Activated CD4-positive, alpha-beta T cell treated with anti-CD3 and anti-CD28 coated beads, Interleukin-2, amount 10 ng/mL, durations not matched to agents 7 days and 5 days (primary cell): ENCODE measurements at regions not wholly inside any gene's neighbourhood (a gene's known extent, or its start where the extent isn't known, plus 50 kb on each side); places are given as distances from the start of the nearest gene placed in this dataset.

ENCODE experiments used
- CTCF ChIA-PET: fragments of 350-600 bp; sonication (Branson Sonifier 250); formaldehyde crosslinking; loops from one replicate; lab custom pipeline; 2021; ENCODE audit warnings: antibody characterized with exemption; lab: Charles Lee
- POLR2A ChIA-PET: fragments of 350-600 bp; sonication (Branson Sonifier 250); formaldehyde crosslinking; loops from one replicate; lab custom pipeline; 2021; ENCODE audit warnings: antibody characterized with exemption; lab: Charles Lee
- DNase-seq: peaks from one replicate; pipeline ENCODE4 v3.0.0-alpha.2; 2020
- H3K27ac Mint-ChIP-seq: one replicate; pipeline ENCODE4 v1.8.0; 2021; ENCODE audit warnings: mild to moderate bottlenecking, moderate library complexity, mixed read lengths
- H3K27me3 Mint-ChIP-seq: one replicate; pipeline ENCODE4 v1.8.0; 2021; ENCODE audit warnings: mixed read lengths
- H3K36me3 Mint-ChIP-seq: one replicate; pipeline ENCODE4 v1.8.0; 2021; ENCODE audit warnings: low read depth, mixed read lengths
- H3K4me1 Mint-ChIP-seq: one replicate; pipeline ENCODE4 v1.8.0; 2021; ENCODE audit warnings: mixed read lengths
- H3K4me3 Mint-ChIP-seq: one replicate; pipeline ENCODE4 v1.8.0; 2021; ENCODE audit warnings: mild to moderate bottlenecking, moderate library complexity, mixed read lengths
- H3K9me3 Mint-ChIP-seq: one replicate; pipeline ENCODE4 v1.8.0; 2021; ENCODE audit warnings: mixed read lengths

- DNase-seq, result no peak
- Mint-ChIP-seq H3K27me3 (peaks cover 23% of the 10 kb centered on the region), H3K27ac (no peak overlapping the region), H3K4me3 (no peak overlapping the region), H3K4me1 (peaks cover 7% of the 10 kb centered on the region), H3K9me3 (no peaks in the 10 kb centered on the region), H3K36me3 (no peaks in the 10 kb centered on the region)
- CTCF ChIA-PET, result no interaction called here
- POLR2A ChIA-PET, result no interaction called here
Measured at GRCh38 chr12:115452751-115453281, 768.8 kb upstream of the TBX3 start.

- ChIA-PET POLR2A (no interaction called here), CTCF (no interaction called here)
- Mint-ChIP-seq H3K27ac (no peak overlapping the region), H3K9me3 (no peaks in the 10 kb centered on the region), H3K36me3 (no peaks in the 10 kb centered on the region), H3K4me3 (no peak overlapping the region), H3K27me3 (peaks cover 23% of the 10 kb centered on the region), H3K4me1 (peaks cover 7% of the 10 kb centered on the region)
- no peak for DNase-seq
Measured at GRCh38 chr12:115451780-115452736, 768.1 kb upstream of the TBX3 start.

- DNase-seq, result no peak
- ChIA-PET POLR2A (no interaction called here), CTCF (no interaction called here)
- Mint-ChIP-seq H3K4me3 (no peak overlapping the region), H3K9me3 (no peaks in the 10 kb centered on the region), H3K27me3 (peaks cover 23% of the 10 kb centered on the region), H3K27ac (no peak overlapping the region), H3K4me1 (peaks cover 7% of the 10 kb centered on the region), H3K36me3 (no peaks in the 10 kb centered on the region)
Measured at GRCh38 chr12:115451151-115451779, 767.3 kb upstream of the TBX3 start.

GRCh38 chr12:115450710-115451109, 766.7 kb upstream of the TBX3 start:
- ChIA-PET CTCF (no interaction called here), POLR2A (no interaction called here)
- Mint-ChIP-seq H3K4me3 (no peak overlapping the region), H3K27ac (no peak overlapping the region), H3K27me3 (peaks cover 23% of the 10 kb centered on the region), H3K9me3 (no peaks in the 10 kb centered on the region), H3K36me3 (no peaks in the 10 kb centered on the region), H3K4me1 (peaks cover 7% of the 10 kb centered on the region)
- no peak for DNase-seq

GRCh38 chr12:115450017-115450416, 766.0 kb upstream of the TBX3 start:
- no peaks in the 10 kb centered on the region for H3K36me3 Mint-ChIP-seq
- H3K27ac Mint-ChIP-seq, result no peak overlapping the region
- H3K4me3 Mint-ChIP-seq, result no peak overlapping the region
- H3K27me3 Mint-ChIP-seq, result peaks cover 23% of the 10 kb centered on the region
- no peaks in the 10 kb centered on the region for H3K9me3 Mint-ChIP-seq
- no peak for DNase-seq
- CTCF ChIA-PET, result no interaction called here
- H3K4me1 Mint-ChIP-seq, result peaks cover 7% of the 10 kb centered on the region
- POLR2A ChIA-PET, result no interaction called here

- CTCF ChIA-PET, result no interaction called here
- Mint-ChIP-seq H3K36me3 (no peaks in the 10 kb centered on the region), H3K27ac (no peak overlapping the region), H3K27me3 (peaks cover 23% of the 10 kb centered on the region), H3K9me3 (no peaks in the 10 kb centered on the region), H3K4me3 (no peak overlapping the region), H3K4me1 (peaks cover 7% of the 10 kb centered on the region)
- POLR2A ChIA-PET, result no interaction called here
- DNase-seq, result no peak
Measured at GRCh38 chr12:115449526-115449925, 765.6 kb upstream of the TBX3 start.

- H3K27me3 Mint-ChIP-seq, result no peaks in the 10 kb centered on the region
- CTCF ChIA-PET, result no interaction called here
Measured at GRCh38 chr12:115444346-115444745, 760.4 kb upstream of the TBX3 start.

GRCh38 chr12:115443351-115443938, 759.5 kb upstream of the TBX3 start:
- Mint-ChIP-seq H3K36me3 (no peaks in the 10 kb centered on the region), H3K4me3 (no peak overlapping the region)
- CTCF ChIA-PET, result no interaction called here

More at GRCh38 chr12:115444346-115444745, 760.4 kb upstream of the TBX3 start:
- Mint-ChIP-seq H3K4me1 (no peaks in the 10 kb centered on the region), H3K9me3 (no peaks in the 10 kb centered on the region), H3K4me3 (no peak overlapping the region), H3K36me3 (no peaks in the 10 kb centered on the region), H3K27ac (no peak overlapping the region)
- no peak for DNase-seq
- POLR2A ChIA-PET, result no interaction called here

GRCh38 chr12:115440438-115440837, 756.5 kb upstream of the TBX3 start:
- Mint-ChIP-seq H3K4me1 (no peaks in the 10 kb centered on the region), H3K9me3 (peaks cover 7% of the 10 kb centered on the region), H3K27me3 (no peaks in the 10 kb centered on the region), H3K36me3 (no peaks in the 10 kb centered on the region), H3K27ac (no peak overlapping the region), H3K4me3 (no peak overlapping the region)
- ChIA-PET CTCF (no interaction called here), POLR2A (no interaction called here)
- no peak for DNase-seq

More at GRCh38 chr12:115443351-115443938, 759.5 kb upstream of the TBX3 start:
- Mint-ChIP-seq H3K27me3 (no peaks in the 10 kb centered on the region), H3K9me3 (peaks cover under 1% of the 10 kb centered on the region), H3K27ac (no peak overlapping the region), H3K4me1 (no peaks in the 10 kb centered on the region)
- DNase-seq, result no peak
- POLR2A ChIA-PET, result no interaction called here

GRCh38 chr12:115439008-115439601, 755.1 kb upstream of the TBX3 start:
- H3K4me3 Mint-ChIP-seq, result no peak overlapping the region
- H3K4me1 Mint-ChIP-seq, result no peaks in the 10 kb centered on the region
- peaks cover 7% of the 10 kb centered on the region for H3K9me3 Mint-ChIP-seq
- ChIA-PET CTCF (no interaction called here), POLR2A (no interaction called here)
- no peaks in the 10 kb centered on the region for H3K36me3 Mint-ChIP-seq
- no peak for DNase-seq
- H3K27me3 Mint-ChIP-seq, result no peaks in the 10 kb centered on the region
- no peak overlapping the region for H3K27ac Mint-ChIP-seq

GRCh38 chr12:115438314-115438713, 754.3 kb upstream of the TBX3 start:
- ChIA-PET POLR2A (no interaction called here), CTCF (no interaction called here)
- no peak overlapping the region for H3K4me3 Mint-ChIP-seq
- H3K36me3 Mint-ChIP-seq, result no peaks in the 10 kb centered on the region
- no peak for DNase-seq
- peaks cover 7% of the 10 kb centered on the region for H3K9me3 Mint-ChIP-seq
- no peak overlapping the region for H3K27ac Mint-ChIP-seq
- no peaks in the 10 kb centered on the region for H3K4me1 Mint-ChIP-seq
- H3K27me3 Mint-ChIP-seq, result no peaks in the 10 kb centered on the region

- ChIA-PET POLR2A (no interaction called here), CTCF (no interaction called here)
- no peaks in the 10 kb centered on the region for H3K4me1 Mint-ChIP-seq
Measured at GRCh38 chr12:115437061-115437567, 753.1 kb upstream of the TBX3 start.

More at GRCh38 chr12:115437061-115437567, 753.1 kb upstream of the TBX3 start:
- no peak for DNase-seq
- Mint-ChIP-seq H3K36me3 (no peaks in the 10 kb centered on the region), H3K9me3 (peaks cover 7% of the 10 kb centered on the region), H3K4me3 (no peak overlapping the region), H3K27ac (no peak overlapping the region), H3K27me3 (no peaks in the 10 kb centered on the region)
